GM19035 (cell line): ENCODE measurements at regions not wholly inside any gene's neighbourhood (a gene's known extent, or its start where the extent isn't known, plus 50 kb on each side); places are given as distances from the start of the nearest gene placed in this dataset.
A peak's percentile ranks its signal among the peaks of the same experiment; 100 is the strongest.
"Not testable (repeated sequence)": the region's sequence is repeated elsewhere in the genome, so short reads cannot be mapped to it uniquely, and the experiment has no call there.

Experiments used
- ATAC-seq: cut with Tn5 transposase; IDR thresholded peaks from one replicate; pipeline ENCODE4 v1.9.1; 2021; ENCODE audit not compliant: unreplicated experiment

GRCh38 chr6:27593200-27593818 lies 120.4 kb upstream of the ZNF184 start:
- ATAC-seq = no peak

DNA sequence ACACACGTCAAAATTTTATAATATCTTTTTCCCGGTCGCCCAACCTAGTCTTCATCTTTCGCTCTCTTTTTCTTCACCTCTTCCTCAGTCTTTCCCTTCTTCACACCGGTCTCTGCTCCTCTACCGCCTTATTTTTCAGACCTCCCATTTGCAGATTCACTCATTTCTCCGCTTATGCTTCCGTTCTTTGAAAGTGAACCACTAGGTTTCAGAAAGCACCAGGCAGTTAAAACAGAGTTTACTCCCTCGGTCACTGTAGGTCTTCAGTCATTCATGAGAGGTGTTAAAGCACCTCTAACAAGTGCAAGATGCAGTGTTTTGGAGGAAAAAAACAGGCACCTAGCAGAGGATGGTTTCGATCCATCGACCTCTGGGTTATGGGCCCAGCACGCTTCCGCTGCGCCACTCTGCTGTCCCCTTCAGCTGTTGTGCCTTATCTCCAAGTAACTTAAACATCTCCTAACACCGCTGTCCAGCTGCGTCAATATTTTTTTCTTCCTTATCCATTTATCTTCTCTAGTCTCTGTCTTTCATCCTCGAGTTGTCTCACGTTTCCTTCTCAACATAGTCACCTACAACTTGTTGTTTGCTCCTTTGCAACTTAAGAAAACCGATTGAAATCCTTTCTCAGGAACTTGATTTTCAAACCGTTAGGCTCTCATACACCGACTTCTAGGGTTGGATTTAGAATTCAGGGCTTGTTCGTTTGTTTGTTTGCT lies 119.7 kb upstream of the ZNF184 start:
- peak; percentile 82 for ATAC-seq

DNA sequence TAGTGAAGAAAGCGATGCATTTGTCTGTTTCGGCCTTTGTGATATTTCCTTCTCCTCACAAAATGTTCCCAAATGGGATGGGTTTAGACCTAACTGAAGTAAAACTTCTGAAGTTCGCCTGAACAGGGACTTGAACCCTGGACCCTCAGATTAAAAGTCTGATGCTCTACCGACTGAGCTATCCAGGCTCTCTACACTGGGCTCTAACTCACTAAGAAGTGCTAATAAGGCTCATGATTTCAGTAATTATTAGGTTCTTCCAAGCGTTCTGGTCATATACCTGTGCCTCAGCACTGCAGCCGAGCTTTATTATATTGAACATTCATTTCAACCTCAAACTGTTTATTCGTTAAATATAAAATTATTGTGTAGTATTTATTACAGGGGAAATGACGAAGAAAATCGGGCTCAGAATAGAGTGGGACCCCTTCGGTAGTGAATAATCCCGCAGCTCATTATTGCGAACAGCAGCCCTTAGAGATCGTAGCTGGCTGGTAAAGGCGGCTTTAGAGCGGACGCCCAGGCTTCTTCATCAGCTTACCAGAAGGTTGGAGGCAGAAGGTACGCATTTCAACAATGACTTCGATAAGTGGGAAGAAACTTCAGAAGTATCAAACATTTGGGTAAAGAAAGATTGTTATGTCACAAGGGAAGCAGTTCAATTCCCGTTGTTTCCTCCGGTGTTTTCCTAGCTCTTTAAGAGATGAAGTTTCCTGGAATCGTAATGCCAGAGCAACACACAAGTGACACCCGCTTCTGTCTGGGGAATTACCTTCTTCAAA lies 119.0 kb upstream of the ZNF184 start:
- ATAC-seq = peak; percentile 25

DNA sequence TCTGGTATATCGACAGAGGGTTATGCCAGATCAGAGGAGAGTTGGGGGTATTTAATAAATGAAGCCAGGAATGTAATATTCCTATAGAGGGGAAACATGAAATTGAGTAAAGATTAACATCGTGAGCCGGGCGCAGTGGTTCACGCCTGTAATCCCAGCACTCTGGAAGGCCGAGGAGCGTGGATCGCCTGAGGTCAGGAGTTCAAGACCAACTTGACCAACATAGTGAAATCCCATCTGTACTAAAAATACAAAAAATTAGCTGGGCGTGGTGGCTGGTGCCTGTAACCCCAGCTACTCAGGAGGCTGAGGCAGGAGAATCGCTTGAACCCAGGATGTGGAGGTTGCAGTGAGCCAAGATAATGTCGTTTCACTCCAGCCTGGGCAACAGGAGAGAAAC lies 112.4 kb upstream of the ZNF184 start:
- not testable (repeated sequence) for ATAC-seq

DNA sequence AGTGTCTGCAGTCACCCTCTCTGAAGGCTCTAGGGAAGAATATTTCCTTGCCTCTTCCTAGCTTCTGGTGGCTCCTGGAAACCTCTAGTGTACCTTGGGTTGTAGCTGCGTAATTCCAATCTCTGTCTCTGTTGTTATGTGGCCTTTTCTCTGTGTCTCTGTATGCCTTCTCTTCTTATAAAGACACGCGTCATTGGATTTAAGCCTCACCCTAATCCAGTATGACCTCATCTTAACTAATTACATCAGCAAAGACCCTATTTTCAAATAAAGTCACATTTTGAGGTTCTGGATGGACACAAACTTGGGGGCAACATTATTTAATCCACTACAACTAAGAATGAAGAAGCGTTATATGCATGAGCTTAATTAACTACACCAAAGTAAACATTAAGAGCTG lies 111.4 kb upstream of the ZNF184 start:
- ATAC-seq = no peak

- no peak for ATAC-seq
Observed at GRCh38 chr6:27582928-27583725, 110.2 kb upstream of the ZNF184 start.

DNA sequence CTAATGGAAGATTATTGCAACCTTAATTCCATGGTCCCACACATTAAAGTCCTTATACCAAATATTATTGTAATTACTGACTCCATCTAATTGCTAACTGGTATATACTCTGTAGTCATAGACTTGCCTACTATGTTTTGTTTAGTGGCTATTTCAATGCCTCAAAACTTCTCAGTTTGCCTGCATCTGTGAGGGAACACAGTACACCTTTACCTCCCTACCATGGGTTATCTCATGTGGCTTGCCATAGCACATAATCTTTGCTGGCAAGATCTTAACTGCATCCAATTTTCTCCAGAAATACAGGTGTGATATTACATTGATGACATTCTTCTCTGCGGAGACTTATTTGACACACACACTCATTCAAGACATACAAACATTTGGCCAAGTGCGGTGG lies 107.1 kb upstream of the ZNF184 start:
- ATAC-seq = no peak

DNA sequence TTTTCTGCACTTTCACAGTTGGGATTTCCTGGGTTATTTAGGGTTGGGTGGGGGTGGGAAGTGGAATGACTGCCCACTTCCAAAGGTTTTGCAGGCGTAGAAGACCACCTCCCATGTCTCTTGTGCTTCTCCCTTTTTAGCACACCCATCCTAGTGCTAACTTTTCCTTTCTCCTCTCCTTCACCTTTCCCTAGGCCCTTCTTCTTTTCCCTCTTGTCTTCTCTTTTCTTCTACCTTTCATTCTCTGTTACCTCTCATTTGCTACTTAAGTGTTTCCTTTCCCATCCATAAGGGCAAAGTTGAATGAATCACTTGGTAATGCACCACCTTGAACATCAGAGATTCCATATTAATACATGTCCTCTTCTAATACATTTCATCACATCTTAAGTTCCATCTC lies 105.0 kb upstream of the ZNF184 start:
- ATAC-seq = no peak

GRCh38 chr6:27575594-27576361 lies 102.9 kb upstream of the ZNF184 start:
- ATAC-seq = no peak

GRCh38 chr6:27568226-27568897 lies 95.5 kb upstream of the ZNF184 start:
- no peak for ATAC-seq

DNA sequence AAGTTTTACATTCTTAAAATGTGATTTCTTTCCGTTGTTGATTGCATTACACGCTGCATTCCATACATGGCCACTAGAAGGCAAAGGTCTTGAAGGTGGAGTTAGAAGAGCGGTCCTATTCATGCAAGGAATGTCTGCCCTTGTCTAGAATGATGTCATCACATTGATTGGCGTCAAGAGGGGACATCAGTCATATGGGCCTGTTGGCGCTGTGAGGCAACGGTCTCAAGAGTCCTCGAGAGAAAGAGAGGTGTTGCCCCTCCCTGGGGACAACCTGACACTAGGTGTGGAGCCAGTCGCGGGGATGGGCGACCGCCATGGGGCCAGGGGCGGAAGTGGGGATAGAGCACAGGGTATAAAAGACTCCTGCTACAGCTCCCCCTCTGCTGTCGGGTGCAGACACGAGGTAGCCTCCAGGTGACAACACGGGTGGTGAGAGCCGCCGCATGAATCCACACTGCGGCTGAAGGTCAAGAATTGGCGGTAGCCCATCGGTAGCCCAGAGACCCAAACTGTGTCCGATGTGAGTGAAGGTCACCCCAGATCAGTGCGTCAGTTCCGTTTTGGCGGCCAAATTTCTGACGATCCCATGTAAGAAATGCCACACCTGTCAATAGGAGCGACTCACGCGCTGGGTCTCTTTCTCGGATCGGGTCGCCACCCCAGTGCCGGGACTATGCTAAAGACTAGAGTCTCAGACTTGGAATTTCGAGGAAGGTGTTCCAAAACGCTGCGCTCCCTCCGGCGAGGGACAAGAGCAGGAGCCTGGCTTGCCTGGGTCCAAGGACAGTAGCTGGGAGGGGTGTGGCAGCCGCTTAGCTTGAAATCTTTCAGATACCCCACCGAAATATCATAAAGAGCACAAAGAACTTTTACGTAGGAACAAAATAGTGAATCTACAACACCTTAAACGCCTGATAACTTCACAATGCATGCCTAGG lies 93.2 kb upstream of the ZNF184 start:
- no peak for ATAC-seq

GRCh38 chr6:27562027-27562410 lies 89.1 kb upstream of the ZNF184 start:
- no peak for ATAC-seq

DNA sequence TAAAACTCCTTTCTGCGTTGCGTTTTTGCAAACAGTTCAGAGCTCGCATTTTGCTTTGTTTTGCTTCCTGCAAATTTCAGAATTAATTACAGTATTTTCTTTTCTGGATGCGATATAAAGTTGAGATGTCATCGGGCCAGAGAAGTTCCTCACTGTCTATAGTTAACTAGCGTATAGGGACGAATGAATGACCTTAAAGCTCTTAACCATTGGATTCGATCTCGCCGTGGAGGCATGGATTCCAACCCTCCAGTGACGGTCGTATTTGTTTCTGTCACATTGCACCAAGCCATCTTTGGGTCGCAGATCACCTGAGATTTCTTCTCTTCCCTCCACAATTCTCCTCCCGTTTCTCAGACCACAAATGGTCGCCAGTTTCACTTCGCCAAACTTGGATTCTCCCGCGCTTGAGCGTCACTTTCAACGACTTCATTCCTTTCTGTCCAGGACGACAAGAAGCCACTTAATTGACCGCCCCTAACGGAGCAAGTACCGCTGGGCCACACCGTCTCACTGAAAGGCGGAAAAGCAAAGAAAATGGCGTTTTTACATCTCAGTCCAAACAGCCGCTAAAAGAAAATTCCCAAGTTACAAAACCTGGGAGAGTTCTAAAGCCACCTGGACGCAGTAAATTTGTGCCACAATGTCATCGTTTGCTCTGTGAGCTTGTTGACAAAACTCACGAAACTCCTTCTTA lies 85.3 kb upstream of the ZNF184 start:
- ATAC-seq = no peak

GRCh38 chr6:27556406-27556805 lies 83.5 kb upstream of the ZNF184 start:
- no peak for ATAC-seq

GRCh38 chr6:27553123-27553904 lies 80.4 kb upstream of the ZNF184 start:
- ATAC-seq = no peak

GRCh38 chr6:27551607-27552006 lies 78.7 kb upstream of the ZNF184 start:
- ATAC-seq = no peak

GRCh38 chr6:27550692-27551091 lies 77.8 kb upstream of the ZNF184 start:
- ATAC-seq = no peak

GRCh38 chr6:27549241-27549598 lies 76.3 kb upstream of the ZNF184 start:
- not testable (repeated sequence) for ATAC-seq
